ENCODE measurements at regions not wholly inside any gene's neighbourhood (a gene's known extent, or its start where the extent isn't known, plus 50 kb on each side); places are given as distances from the start of the nearest gene placed in this dataset.

GRCh38 chr13:74930402-74931165 is 551.4 kb downstream of the TBC1D4 start:
- no peak for DNase-seq

- DNase-seq: no peak
Observed at GRCh38 chr13:74929436-74929835, 552.5 kb downstream of the TBC1D4 start.

GRCh38 chr13:74927823-74928222 is 554.1 kb downstream of the TBC1D4 start:
- no peak for DNase-seq

GRCh38 chr13:74922963-74923362 is 559.0 kb downstream of the TBC1D4 start:
- no peak for DNase-seq

GRCh38 chr13:74921326-74921725 is 560.6 kb downstream of the TBC1D4 start:
- DNase-seq: no peak

- no peak for DNase-seq
Observed at GRCh38 chr13:74920920-74921319, 561.0 kb downstream of the TBC1D4 start.

GRCh38 chr13:74920361-74920760 is 561.6 kb downstream of the TBC1D4 start:
- DNase-seq: no peak

- DNase-seq: no peak
Observed at GRCh38 chr13:74919914-74920313, 562.1 kb downstream of the TBC1D4 start.

- no peak for DNase-seq
Observed at GRCh38 chr13:74912898-74913297, 569.1 kb downstream of the TBC1D4 start.

- DNase-seq: no peak
Observed at GRCh38 chr13:74910415-74910814, 571.6 kb downstream of the TBC1D4 start.

GRCh38 chr13:74907788-74908187 is 574.2 kb downstream of the TBC1D4 start:
- no peak for DNase-seq

- DNase-seq: no peak
Observed at GRCh38 chr13:74904556-74904955, 577.4 kb downstream of the TBC1D4 start.

- no peak for DNase-seq
Observed at GRCh38 chr13:74895042-74895796, 586.8 kb downstream of the TBC1D4 start.

- DNase-seq: no peak
Observed at GRCh38 chr13:74892096-74892495, 589.9 kb downstream of the TBC1D4 start.

GRCh38 chr13:74891610-74892009 is 590.4 kb downstream of the TBC1D4 start:
- no peak for DNase-seq

GRCh38 chr13:74889321-74889720 is 592.6 kb downstream of the TBC1D4 start:
- no peak for DNase-seq

- no peak for DNase-seq
Observed at GRCh38 chr13:74886502-74886901, 595.5 kb downstream of the TBC1D4 start.

GRCh38 chr13:74883834-74884233 is 598.1 kb downstream of the TBC1D4 start:
- DNase-seq: no peak

- no peak for DNase-seq
Observed at GRCh38 chr13:74871369-74872070, 610.4 kb downstream of the TBC1D4 start.

- DNase-seq: no peak
Observed at GRCh38 chr13:74870865-74871264, 611.1 kb downstream of the TBC1D4 start.

- DNase-seq: no peak
Observed at GRCh38 chr13:74869846-74870245, 612.1 kb downstream of the TBC1D4 start.

GRCh38 chr13:74868049-74868448 is 613.9 kb downstream of the TBC1D4 start:
- no peak for DNase-seq

GRCh38 chr13:74867460-74867859 is 614.5 kb downstream of the TBC1D4 start:
- no peak for DNase-seq

GRCh38 chr13:74866101-74866500 is 615.9 kb downstream of the TBC1D4 start:
- DNase-seq: no peak

Measured in cerebellar nuclear complex (tissue), 1 donor.